WTC11 (cell line): ENCODE measurements at regions not wholly inside any gene's neighbourhood (a gene's known extent, or its start where the extent isn't known, plus 50 kb on each side); places are given as distances from the start of the nearest gene placed in this dataset.

Source experiments
- TF ChIP-seq, protein P1 (sequence below): fragments of 200-600 bp; IDR thresholded peaks from 2 replicates; pipeline ENCODE4 v1.8.0; 2022; ENCODE audit warnings: antibody characterized with exemption
- TF ChIP-seq, protein P2 (sequence below): sonication (generic); formaldehyde crosslinking; IDR thresholded peaks from 2 replicates; pipeline ENCODE4 v1.8.1; 2023; ENCODE audit warnings: mild to moderate bottlenecking, missing genetic modification reagents, moderate library complexity
- TF ChIP-seq, protein P3 (sequence below): sonication (generic); formaldehyde crosslinking; IDR thresholded peaks from 2 replicates; pipeline ENCODE4 v1.8.0; 2023; ENCODE audit warnings: missing genetic modification reagents, mild to moderate bottlenecking, borderline replicate concordance

DNA sequence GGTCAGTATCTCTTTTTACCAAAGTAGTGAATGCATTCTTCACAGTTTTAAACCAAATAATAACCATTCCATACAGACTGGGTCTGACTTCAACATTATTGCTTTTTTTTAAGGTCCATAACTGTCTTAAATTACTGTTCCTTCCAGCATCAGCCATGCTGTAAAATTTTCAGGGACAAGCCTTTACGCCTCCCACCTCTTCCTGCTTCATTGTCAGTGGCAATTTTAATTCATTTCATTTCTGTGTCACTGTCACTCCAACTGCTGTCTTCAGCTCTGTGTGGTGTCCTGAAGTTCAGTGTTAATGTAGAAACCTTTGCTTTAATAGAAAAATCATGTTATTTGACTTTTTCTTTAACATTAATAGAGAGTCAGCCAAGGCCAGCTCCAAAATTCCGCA is 365.6 kb upstream of the PTBP2 start:
- TF ChIP-seq, protein P1, sequence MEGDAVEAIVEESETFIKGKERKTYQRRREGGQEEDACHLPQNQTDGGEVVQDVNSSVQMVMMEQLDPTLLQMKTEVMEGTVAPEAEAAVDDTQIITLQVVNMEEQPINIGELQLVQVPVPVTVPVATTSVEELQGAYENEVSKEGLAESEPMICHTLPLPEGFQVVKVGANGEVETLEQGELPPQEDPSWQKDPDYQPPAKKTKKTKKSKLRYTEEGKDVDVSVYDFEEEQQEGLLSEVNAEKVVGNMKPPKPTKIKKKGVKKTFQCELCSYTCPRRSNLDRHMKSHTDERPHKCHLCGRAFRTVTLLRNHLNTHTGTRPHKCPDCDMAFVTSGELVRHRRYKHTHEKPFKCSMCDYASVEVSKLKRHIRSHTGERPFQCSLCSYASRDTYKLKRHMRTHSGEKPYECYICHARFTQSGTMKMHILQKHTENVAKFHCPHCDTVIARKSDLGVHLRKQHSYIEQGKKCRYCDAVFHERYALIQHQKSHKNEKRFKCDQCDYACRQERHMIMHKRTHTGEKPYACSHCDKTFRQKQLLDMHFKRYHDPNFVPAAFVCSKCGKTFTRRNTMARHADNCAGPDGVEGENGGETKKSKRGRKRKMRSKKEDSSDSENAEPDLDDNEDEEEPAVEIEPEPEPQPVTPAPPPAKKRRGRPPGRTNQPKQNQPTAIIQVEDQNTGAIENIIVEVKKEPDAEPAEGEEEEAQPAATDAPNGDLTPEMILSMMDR: no peak
- TF ChIP-seq, protein P2, sequence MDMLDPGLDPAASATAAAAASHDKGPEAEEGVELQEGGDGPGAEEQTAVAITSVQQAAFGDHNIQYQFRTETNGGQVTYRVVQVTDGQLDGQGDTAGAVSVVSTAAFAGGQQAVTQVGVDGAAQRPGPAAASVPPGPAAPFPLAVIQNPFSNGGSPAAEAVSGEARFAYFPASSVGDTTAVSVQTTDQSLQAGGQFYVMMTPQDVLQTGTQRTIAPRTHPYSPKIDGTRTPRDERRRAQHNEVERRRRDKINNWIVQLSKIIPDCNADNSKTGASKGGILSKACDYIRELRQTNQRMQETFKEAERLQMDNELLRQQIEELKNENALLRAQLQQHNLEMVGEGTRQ: no peak
- TF ChIP-seq, protein P3, sequence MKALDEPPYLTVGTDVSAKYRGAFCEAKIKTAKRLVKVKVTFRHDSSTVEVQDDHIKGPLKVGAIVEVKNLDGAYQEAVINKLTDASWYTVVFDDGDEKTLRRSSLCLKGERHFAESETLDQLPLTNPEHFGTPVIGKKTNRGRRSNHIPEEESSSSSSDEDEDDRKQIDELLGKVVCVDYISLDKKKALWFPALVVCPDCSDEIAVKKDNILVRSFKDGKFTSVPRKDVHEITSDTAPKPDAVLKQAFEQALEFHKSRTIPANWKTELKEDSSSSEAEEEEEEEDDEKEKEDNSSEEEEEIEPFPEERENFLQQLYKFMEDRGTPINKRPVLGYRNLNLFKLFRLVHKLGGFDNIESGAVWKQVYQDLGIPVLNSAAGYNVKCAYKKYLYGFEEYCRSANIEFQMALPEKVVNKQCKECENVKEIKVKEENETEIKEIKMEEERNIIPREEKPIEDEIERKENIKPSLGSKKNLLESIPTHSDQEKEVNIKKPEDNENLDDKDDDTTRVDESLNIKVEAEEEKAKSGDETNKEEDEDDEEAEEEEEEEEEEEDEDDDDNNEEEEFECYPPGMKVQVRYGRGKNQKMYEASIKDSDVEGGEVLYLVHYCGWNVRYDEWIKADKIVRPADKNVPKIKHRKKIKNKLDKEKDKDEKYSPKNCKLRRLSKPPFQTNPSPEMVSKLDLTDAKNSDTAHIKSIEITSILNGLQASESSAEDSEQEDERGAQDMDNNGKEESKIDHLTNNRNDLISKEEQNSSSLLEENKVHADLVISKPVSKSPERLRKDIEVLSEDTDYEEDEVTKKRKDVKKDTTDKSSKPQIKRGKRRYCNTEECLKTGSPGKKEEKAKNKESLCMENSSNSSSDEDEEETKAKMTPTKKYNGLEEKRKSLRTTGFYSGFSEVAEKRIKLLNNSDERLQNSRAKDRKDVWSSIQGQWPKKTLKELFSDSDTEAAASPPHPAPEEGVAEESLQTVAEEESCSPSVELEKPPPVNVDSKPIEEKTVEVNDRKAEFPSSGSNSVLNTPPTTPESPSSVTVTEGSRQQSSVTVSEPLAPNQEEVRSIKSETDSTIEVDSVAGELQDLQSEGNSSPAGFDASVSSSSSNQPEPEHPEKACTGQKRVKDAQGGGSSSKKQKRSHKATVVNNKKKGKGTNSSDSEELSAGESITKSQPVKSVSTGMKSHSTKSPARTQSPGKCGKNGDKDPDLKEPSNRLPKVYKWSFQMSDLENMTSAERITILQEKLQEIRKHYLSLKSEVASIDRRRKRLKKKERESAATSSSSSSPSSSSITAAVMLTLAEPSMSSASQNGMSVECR: no peak
